ENCODE measurements at regions not wholly inside any gene's neighbourhood (a gene's known extent, or its start where the extent isn't known, plus 50 kb on each side); places are given as distances from the start of the nearest gene placed in this dataset.
A peak's percentile ranks its signal among the peaks of the same experiment; 100 is the strongest.

DNA sequence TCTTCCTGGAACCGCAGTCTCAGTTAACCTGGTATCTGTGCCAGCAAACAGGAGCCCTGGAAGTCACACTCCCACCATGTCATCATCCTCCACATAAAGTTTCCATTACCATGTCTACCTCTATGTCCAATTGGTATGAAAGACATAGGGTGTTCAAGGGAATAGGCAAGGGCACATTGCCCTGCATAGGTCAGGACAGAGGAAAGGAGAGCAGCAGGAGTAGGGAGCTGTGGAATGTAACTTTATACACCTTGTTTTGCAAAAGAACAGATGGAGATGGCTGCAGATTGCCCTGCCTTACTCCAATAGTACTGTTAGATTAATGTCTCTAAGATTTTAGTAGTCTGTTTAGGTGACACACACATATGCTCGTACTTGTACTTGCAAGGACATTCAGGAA lies 1056.4 kb downstream of the NTRK3 start:
- Histone ChIP-seq H3K79me2 (ENCODE audit: control insufficient read depth, insufficient read depth, low read length) (no peaks in the 10 kb centered on the region), H3K4me1 (ENCODE audit: control insufficient read depth, low read depth, low read length) (no peaks in the 10 kb centered on the region), H3K23ac (ENCODE audit: low read length) (no peak overlapping the region), H3K79me1 (ENCODE audit: low read length) (no peaks in the 10 kb centered on the region), H3K4me2 (ENCODE audit: low read length) (no peak overlapping the region), H4K8ac (ENCODE audit: low read depth, low read length) (no peak overlapping the region), H3K9ac (ENCODE audit: low read length) (no peak overlapping the region), H3K18ac (ENCODE audit: low read length) (no peak overlapping the region), H3K4ac (ENCODE audit: low read depth, low read length) (no peak overlapping the region), H3K27ac (ENCODE audit: low read depth, low read length) (no peak overlapping the region), H2BK15ac (replicated peaks; ENCODE audit: low read depth) (no peak overlapping the region), H2BK120ac (ENCODE audit: low read depth, low read length) (no peak overlapping the region), H3K27me3 (ENCODE audit: insufficient read depth, low read length, poor library complexity) (no peaks in the 10 kb centered on the region), H3K4me3 (ENCODE audit: low read length) (no peak overlapping the region), H3K56ac (ENCODE audit: low read length) (no peak overlapping the region), H2AK5ac (ENCODE audit: low read length) (no peak overlapping the region), H2BK5ac (ENCODE audit: low read length) (no peak overlapping the region), H4K5ac (ENCODE audit: low read length) (no peak overlapping the region), H3K36me3 (ENCODE audit: control insufficient read depth, insufficient read depth, low read length) (no peaks in the 10 kb centered on the region)
- DNase-seq = no peak
- no CpG with 5 or more reads among the region's 2 CpGs for WGBS (ENCODE audit: extremely low coverage, insufficient coverage, low lambda C conversion rate)

DNA sequence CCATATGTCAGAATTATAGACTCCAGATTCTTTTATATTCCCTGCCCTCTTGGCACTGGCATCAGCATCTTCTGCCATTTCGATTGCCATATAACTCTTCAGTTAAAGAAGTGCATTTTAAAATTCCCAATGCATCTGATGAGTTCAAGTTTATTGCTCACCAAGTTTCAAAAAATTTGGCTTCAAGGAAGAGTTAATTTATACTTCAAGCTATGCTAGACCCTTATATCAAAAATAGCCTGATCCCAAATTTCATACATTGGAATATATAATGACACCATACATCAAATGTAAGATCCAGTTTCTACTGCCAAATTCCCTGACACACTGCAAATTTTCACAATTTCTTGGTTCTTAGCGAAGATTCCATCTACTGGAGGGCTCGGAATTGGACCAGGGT lies 1058.6 kb downstream of the NTRK3 start:
- no peak for DNase-seq
- H3K56ac ChIP-seq (ENCODE audit: low read length) = no peak overlapping the region
- H4K8ac ChIP-seq (ENCODE audit: low read depth, low read length) = no peak overlapping the region
- no peak overlapping the region for H3K27ac ChIP-seq (ENCODE audit: low read depth, low read length)
- no peaks in the 10 kb centered on the region for H3K4me1 ChIP-seq (ENCODE audit: control insufficient read depth, low read depth, low read length)
- H3K18ac ChIP-seq (ENCODE audit: low read length) = no peak overlapping the region
- H3K4me3 ChIP-seq (ENCODE audit: low read length) = no peak overlapping the region
- no peaks in the 10 kb centered on the region for H3K79me1 ChIP-seq (ENCODE audit: low read length)
- H2BK15ac ChIP-seq (replicated peaks; ENCODE audit: low read depth) = no peak overlapping the region
- no peak overlapping the region for H3K4ac ChIP-seq (ENCODE audit: low read depth, low read length)
- WGBS (ENCODE audit: extremely low coverage, insufficient coverage, low lambda C conversion rate) = no CpG with 5 or more reads among the region's 3 CpGs
- H2BK5ac ChIP-seq (ENCODE audit: low read length) = no peak overlapping the region
- no peaks in the 10 kb centered on the region for H3K36me3 ChIP-seq (ENCODE audit: control insufficient read depth, insufficient read depth, low read length)
- H3K4me2 ChIP-seq (ENCODE audit: low read length) = no peak overlapping the region
- no peak overlapping the region for H3K9ac ChIP-seq (ENCODE audit: low read length)
- no peak overlapping the region for H4K5ac ChIP-seq (ENCODE audit: low read length)
- H3K23ac ChIP-seq (ENCODE audit: low read length) = no peak overlapping the region
- H3K27me3 ChIP-seq (ENCODE audit: insufficient read depth, low read length, poor library complexity) = no peaks in the 10 kb centered on the region
- no peaks in the 10 kb centered on the region for H3K79me2 ChIP-seq (ENCODE audit: control insufficient read depth, insufficient read depth, low read length)
- no peak overlapping the region for H2AK5ac ChIP-seq (ENCODE audit: low read length)
- H2BK120ac ChIP-seq (ENCODE audit: low read depth, low read length) = no peak overlapping the region

- Histone ChIP-seq H3K79me2 (ENCODE audit: control insufficient read depth, insufficient read depth, low read length) (no peaks in the 10 kb centered on the region), H3K9ac (ENCODE audit: low read length) (no peak overlapping the region), H3K4me2 (ENCODE audit: low read length) (no peak overlapping the region), H3K4ac (ENCODE audit: low read depth, low read length) (no peak overlapping the region), H3K18ac (ENCODE audit: low read length) (no peak overlapping the region), H2BK5ac (ENCODE audit: low read length) (no peak overlapping the region), H4K8ac (ENCODE audit: low read depth, low read length) (no peak overlapping the region), H2AK5ac (ENCODE audit: low read length) (no peak overlapping the region), H2BK120ac (ENCODE audit: low read depth, low read length) (no peak overlapping the region), H2BK15ac (replicated peaks; ENCODE audit: low read depth) (no peak overlapping the region), H3K56ac (ENCODE audit: low read length) (no peak overlapping the region), H3K27me3 (ENCODE audit: insufficient read depth, low read length, poor library complexity) (no peaks in the 10 kb centered on the region), H3K4me1 (ENCODE audit: control insufficient read depth, low read depth, low read length) (no peaks in the 10 kb centered on the region), H3K27ac (ENCODE audit: low read depth, low read length) (no peak overlapping the region), H3K79me1 (ENCODE audit: low read length) (no peaks in the 10 kb centered on the region), H3K23ac (ENCODE audit: low read length) (no peak overlapping the region), H4K5ac (ENCODE audit: low read length) (no peak overlapping the region), H3K36me3 (ENCODE audit: control insufficient read depth, insufficient read depth, low read length) (no peaks in the 10 kb centered on the region), H3K4me3 (ENCODE audit: low read length) (no peak overlapping the region)
- no CpG with 5 or more reads among the region's 4 CpGs for WGBS (ENCODE audit: extremely low coverage, insufficient coverage, low lambda C conversion rate)
- peak; percentile 22 for DNase-seq
Observed at GRCh38 chr15:87196498-87196897, 1060.0 kb downstream of the NTRK3 start.

- no peak overlapping the region for H3K18ac ChIP-seq (ENCODE audit: low read length)
- H3K27me3 ChIP-seq (ENCODE audit: insufficient read depth, low read length, poor library complexity) = no peaks in the 10 kb centered on the region
- no peaks in the 10 kb centered on the region for H3K79me2 ChIP-seq (ENCODE audit: control insufficient read depth, insufficient read depth, low read length)
- H2BK15ac ChIP-seq (replicated peaks; ENCODE audit: low read depth) = no peak overlapping the region
- no peak overlapping the region for H3K9ac ChIP-seq (ENCODE audit: low read length)
- H3K4me3 ChIP-seq (ENCODE audit: low read length) = no peak overlapping the region
- no peak overlapping the region for H3K23ac ChIP-seq (ENCODE audit: low read length)
- no peak overlapping the region for H3K27ac ChIP-seq (ENCODE audit: low read depth, low read length)
- no peaks in the 10 kb centered on the region for H3K79me1 ChIP-seq (ENCODE audit: low read length)
- no peak overlapping the region for H3K4ac ChIP-seq (ENCODE audit: low read depth, low read length)
- no CpG with 5 or more reads among the region's 6 CpGs for WGBS (ENCODE audit: extremely low coverage, insufficient coverage, low lambda C conversion rate)
- H3K56ac ChIP-seq (ENCODE audit: low read length) = no peak overlapping the region
- no peak overlapping the region for H2AK5ac ChIP-seq (ENCODE audit: low read length)
- H2BK120ac ChIP-seq (ENCODE audit: low read depth, low read length) = no peak overlapping the region
- H2BK5ac ChIP-seq (ENCODE audit: low read length) = no peak overlapping the region
- no peak overlapping the region for H4K5ac ChIP-seq (ENCODE audit: low read length)
- no peaks in the 10 kb centered on the region for H3K36me3 ChIP-seq (ENCODE audit: control insufficient read depth, insufficient read depth, low read length)
- no peak overlapping the region for H3K4me2 ChIP-seq (ENCODE audit: low read length)
- no peak overlapping the region for H4K8ac ChIP-seq (ENCODE audit: low read depth, low read length)
- no peaks in the 10 kb centered on the region for H3K4me1 ChIP-seq (ENCODE audit: control insufficient read depth, low read depth, low read length)
- no peak for DNase-seq
Observed at GRCh38 chr15:87193481-87193880, 1063.1 kb downstream of the NTRK3 start.

DNA sequence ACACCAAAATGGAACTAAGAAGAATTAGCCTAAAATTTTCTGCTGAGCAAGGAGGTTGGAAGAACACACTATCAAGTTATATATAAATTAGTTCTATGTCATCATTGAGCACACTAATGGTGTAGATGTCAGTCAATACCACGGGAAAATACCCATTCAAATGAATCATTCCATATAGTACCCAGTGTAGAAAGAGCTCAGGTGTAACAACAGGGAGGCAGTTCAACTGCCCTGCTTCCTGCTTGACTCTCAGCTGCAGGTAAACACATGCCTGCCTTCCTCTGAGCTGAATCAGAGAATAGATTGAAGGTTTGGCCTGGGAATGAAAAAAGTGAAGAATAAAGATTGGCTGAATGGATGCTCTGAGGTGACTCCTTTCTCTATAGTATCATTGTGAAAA lies 1088.0 kb downstream of the AGBL1 start:
- no CpG with 5 or more reads among the region's 1 CpG for WGBS (ENCODE audit: extremely low coverage, insufficient coverage, low lambda C conversion rate)
- H2BK120ac ChIP-seq (ENCODE audit: low read depth, low read length) = no peak overlapping the region
- H4K5ac ChIP-seq (ENCODE audit: low read length) = no peak overlapping the region
- no peaks in the 10 kb centered on the region for H3K79me1 ChIP-seq (ENCODE audit: low read length)
- no peaks in the 10 kb centered on the region for H3K4me1 ChIP-seq (ENCODE audit: control insufficient read depth, low read depth, low read length)
- no peak overlapping the region for H3K27ac ChIP-seq (ENCODE audit: low read depth, low read length)
- H3K4me2 ChIP-seq (ENCODE audit: low read length) = no peak overlapping the region
- H3K27me3 ChIP-seq (ENCODE audit: insufficient read depth, low read length, poor library complexity) = no peaks in the 10 kb centered on the region
- no peak overlapping the region for H2AK5ac ChIP-seq (ENCODE audit: low read length)
- no peak overlapping the region for H3K56ac ChIP-seq (ENCODE audit: low read length)
- DNase-seq = no peak
- H3K36me3 ChIP-seq (ENCODE audit: control insufficient read depth, insufficient read depth, low read length) = no peaks in the 10 kb centered on the region
- H3K18ac ChIP-seq (ENCODE audit: low read length) = no peak overlapping the region
- H4K8ac ChIP-seq (ENCODE audit: low read depth, low read length) = no peak overlapping the region
- no peak overlapping the region for H3K23ac ChIP-seq (ENCODE audit: low read length)
- no peaks in the 10 kb centered on the region for H3K79me2 ChIP-seq (ENCODE audit: control insufficient read depth, insufficient read depth, low read length)
- no peak overlapping the region for H2BK15ac ChIP-seq (replicated peaks; ENCODE audit: low read depth)
- no peak overlapping the region for H3K9ac ChIP-seq (ENCODE audit: low read length)
- no peak overlapping the region for H2BK5ac ChIP-seq (ENCODE audit: low read length)
- no peak overlapping the region for H3K4ac ChIP-seq (ENCODE audit: low read depth, low read length)
- H3K4me3 ChIP-seq (ENCODE audit: low read length) = no peak overlapping the region

DNA sequence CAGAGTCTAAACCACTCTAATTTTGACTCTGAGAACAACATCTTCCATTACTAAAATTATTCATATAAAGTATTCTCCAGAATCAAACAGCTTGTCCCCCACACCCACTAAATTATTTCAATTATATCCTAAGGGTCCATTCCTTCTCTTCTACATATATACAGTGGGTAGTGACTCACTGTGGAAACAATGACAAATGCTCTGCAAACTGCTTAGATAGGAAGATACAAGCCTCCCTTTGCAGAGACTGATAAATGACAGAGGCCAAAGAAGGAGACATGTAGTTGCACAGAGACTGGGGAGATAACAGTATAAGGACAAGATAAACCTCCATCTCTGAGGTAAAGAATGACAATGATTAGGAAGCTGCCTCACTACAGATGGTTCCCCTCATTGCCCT lies 1087.4 kb downstream of the AGBL1 start:
- Histone ChIP-seq H3K4me2 (ENCODE audit: low read length) (no peak overlapping the region), H3K23ac (ENCODE audit: low read length) (no peak overlapping the region), H3K18ac (ENCODE audit: low read length) (no peak overlapping the region), H2BK15ac (replicated peaks; ENCODE audit: low read depth) (no peak overlapping the region), H3K36me3 (ENCODE audit: control insufficient read depth, insufficient read depth, low read length) (no peaks in the 10 kb centered on the region), H3K4ac (ENCODE audit: low read depth, low read length) (no peak overlapping the region), H3K79me1 (ENCODE audit: low read length) (no peaks in the 10 kb centered on the region), H3K4me1 (ENCODE audit: control insufficient read depth, low read depth, low read length) (no peaks in the 10 kb centered on the region), H3K79me2 (ENCODE audit: control insufficient read depth, insufficient read depth, low read length) (no peaks in the 10 kb centered on the region), H2BK5ac (ENCODE audit: low read length) (no peak overlapping the region), H3K9ac (ENCODE audit: low read length) (no peak overlapping the region), H2BK120ac (ENCODE audit: low read depth, low read length) (no peak overlapping the region), H4K5ac (ENCODE audit: low read length) (no peak overlapping the region), H3K56ac (ENCODE audit: low read length) (no peak overlapping the region), H3K27me3 (ENCODE audit: insufficient read depth, low read length, poor library complexity) (no peaks in the 10 kb centered on the region), H3K27ac (ENCODE audit: low read depth, low read length) (no peak overlapping the region), H2AK5ac (ENCODE audit: low read length) (no peak overlapping the region), H3K4me3 (ENCODE audit: low read length) (no peak overlapping the region), H4K8ac (ENCODE audit: low read depth, low read length) (no peak overlapping the region)
- no peak for DNase-seq

All from mesendoderm (in vitro differentiated cells).